SK-N-MC (cell line): ENCODE measurements at regions not wholly inside any gene's neighbourhood (a gene's known extent, or its start where the extent isn't known, plus 50 kb on each side); places are given as distances from the start of the nearest gene placed in this dataset.
A peak's percentile ranks its signal among the peaks of the same experiment; 100 is the strongest.
"Not testable (repeated sequence)": the region's sequence is repeated elsewhere in the genome, so short reads cannot be mapped to it uniquely, and the experiment has no call there.

Source experiments
- DNase-seq: peaks from one replicate; pipeline ENCODE4 v3.0.0-alpha.2; 2011; ENCODE audit warnings: low read depth, low spot score
- H3K27ac ChIP-seq: fragments of 200-600 bp; sonication (generic); 2 replicates; pipeline ENCODE4 v1.5.1; 2016; ENCODE audit warnings: mixed run types
- H3K36me3 ChIP-seq: fragments of 200-600 bp; sonication (generic); 2 replicates; pipeline ENCODE4 v1.6.1; 2017; ENCODE audit warnings: antibody characterized with exemption, low read length, mixed read lengths; ENCODE audit not compliant: insufficient read depth
- H3K4me3 ChIP-seq: fragments of 200-600 bp; sonication (generic); 2 replicates; pipeline ENCODE4 v1.5.1; 2016
- H3K9ac ChIP-seq: fragments of 200-600 bp; sonication (generic); 2 replicates; pipeline ENCODE4 v1.8.0; 2017; ENCODE audit warnings: mixed run types, mixed read lengths; ENCODE audit not compliant: insufficient read length
- H3K9me3 ChIP-seq: fragments of 200-600 bp; sonication (generic); 2 replicates; pipeline ENCODE4 v1.6.1; 2017; ENCODE audit warnings: low read depth, mild to moderate bottlenecking, antibody characterized with exemption, low read length, moderate library complexity, mixed read lengths
- EZH2 ChIP-seq: fragments of 200-600 bp; sonication (generic); IDR thresholded peaks from one replicate; pipeline ENCODE4 v1.6.1; 2017; ENCODE audit warnings: antibody characterized with exemption
- FOXP2 ChIP-seq: optimal IDR thresholded peaks from 2 replicates; pipeline ENCODE3; 2011; ENCODE audit warnings: mild to moderate bottlenecking, moderate library complexity; ENCODE audit not compliant: insufficient read depth; ENCODE audit errors: extremely low read length, control extremely low read depth
- POLR2AphosphoS5 ChIP-seq: IDR thresholded peaks from 2 replicates; pipeline ENCODE4 v1.6.1; 2012; ENCODE audit warnings: mild to moderate bottlenecking, low read depth, low read length, borderline replicate concordance

GRCh38 chr2:63701406-63701805 lies 112.6 kb downstream of the MDH1 start:
- Histone ChIP-seq H3K4me3 (no peak overlapping the region), H3K9me3 (no peaks in the 10 kb centered on the region), H3K27ac (no peak overlapping the region), H3K9ac (no peak overlapping the region), H3K36me3 (no peaks in the 10 kb centered on the region)
- TF ChIP-seq POLR2AphosphoS5 (no peak), FOXP2 (no peak), EZH2 (no peak)
- DNase-seq, result no peak

GRCh38 chr2:63706084-63706483 lies 117.3 kb downstream of the MDH1 start:
- DNase-seq, H3K27ac ChIP-seq, H3K36me3 ChIP-seq, H3K9me3 ChIP-seq, H3K9ac ChIP-seq, H3K4me3 ChIP-seq: not testable (repeated sequence)

GRCh38 chr2:63710732-63711131 lies 122.0 kb downstream of the MDH1 start:
- Histone ChIP-seq H3K9ac (no peak overlapping the region), H3K36me3 (no peaks in the 10 kb centered on the region), H3K9me3 (no peaks in the 10 kb centered on the region), H3K27ac (no peak overlapping the region), H3K4me3 (no peak overlapping the region)
- DNase-seq, result no peak
- no peak for TF ChIP-seq EZH2
- no peak for TF ChIP-seq POLR2AphosphoS5
- TF ChIP-seq FOXP2, result no peak

- TF ChIP-seq POLR2AphosphoS5, result no peak
- no peak for TF ChIP-seq EZH2
- no peak for TF ChIP-seq FOXP2
- Histone ChIP-seq H3K27ac (peak overlapping the region; percentile 33; the same call in 1 of the 2 replicates), H3K9me3 (no peaks in the 10 kb centered on the region), H3K4me3 (0 out of 2 replicates have a peak overlapping the region, but pooled peaks have one; percentile 8), H3K36me3 (no peaks in the 10 kb centered on the region), H3K9ac (no peak overlapping the region)
- DNase-seq, result no peak
Measured at GRCh38 chr2:63712748-63713147, 124.0 kb downstream of the MDH1 start.

- H3K9ac ChIP-seq, result no peak overlapping the region
- H3K36me3 ChIP-seq, result no peaks in the 10 kb centered on the region
- DNase-seq, result no peak
- no peak overlapping the region for H3K27ac ChIP-seq
- H3K9me3 ChIP-seq, result no peaks in the 10 kb centered on the region
- H3K4me3 ChIP-seq, result no peak overlapping the region
- TF ChIP-seq FOXP2 (no peak), EZH2 (no peak)
Measured at GRCh38 chr2:63716146-63716545, 125.5 kb upstream of the UGP2 start.

GRCh38 chr2:63719052-63719451 lies 122.6 kb upstream of the UGP2 start:
- no peak overlapping the region for H3K27ac ChIP-seq
- no peaks in the 10 kb centered on the region for H3K9me3 ChIP-seq
- no peak overlapping the region for H3K9ac ChIP-seq
- H3K4me3 ChIP-seq, result no peak overlapping the region
- no peaks in the 10 kb centered on the region for H3K36me3 ChIP-seq
- DNase-seq, result no peak
- TF ChIP-seq POLR2AphosphoS5, result no peak
- no peak for TF ChIP-seq EZH2
- TF ChIP-seq FOXP2, result no peak

GRCh38 chr2:63721082-63721424 lies 120.6 kb upstream of the UGP2 start:
- DNase-seq, result no peak
- Histone ChIP-seq H3K27ac (no peak overlapping the region), H3K9ac (no peak overlapping the region), H3K9me3 (no peaks in the 10 kb centered on the region), H3K36me3 (no peaks in the 10 kb centered on the region), H3K4me3 (no peak overlapping the region)
- TF ChIP-seq FOXP2 (no peak), POLR2AphosphoS5 (no peak), EZH2 (no peak)

- not testable (repeated sequence) for H3K36me3 ChIP-seq, H3K4me3 ChIP-seq, H3K9ac ChIP-seq, H3K9me3 ChIP-seq, H3K27ac ChIP-seq, DNase-seq
Measured at GRCh38 chr2:63722284-63722683, 119.4 kb upstream of the UGP2 start.

GRCh38 chr2:63723709-63724108 lies 118.0 kb upstream of the UGP2 start:
- Histone ChIP-seq H3K4me3 (no peak overlapping the region), H3K9ac (no peak overlapping the region), H3K36me3 (no peaks in the 10 kb centered on the region), H3K9me3 (no peaks in the 10 kb centered on the region), H3K27ac (no peak overlapping the region)
- TF ChIP-seq FOXP2 (no peak), POLR2AphosphoS5 (no peak), EZH2 (no peak)
- no peak for DNase-seq

- not testable (repeated sequence) for H3K4me3 ChIP-seq, H3K9ac ChIP-seq, DNase-seq, H3K36me3 ChIP-seq, H3K27ac ChIP-seq, H3K9me3 ChIP-seq
Measured at GRCh38 chr2:63725212-63725611, 116.5 kb upstream of the UGP2 start.
